GM23338 (cell line): ENCODE measurements at regions not wholly inside any gene's neighbourhood (a gene's known extent, or its start where the extent isn't known, plus 50 kb on each side); places are given as distances from the start of the nearest gene placed in this dataset.

Experiments
- ATAC-seq: fragments of 200-7000 bp; cut with Tn5 transposase; 3 replicates; pipeline ENCODE4 v1.9.1; 2020
- DNase-seq: peaks from one replicate; pipeline ENCODE4 v3.0.0-alpha.2; 2015; ENCODE audit warnings: low spot score
- H2AFZ ChIP-seq: fragments of 200-600 bp; sonication (generic); 2 replicates; pipeline ENCODE4 v1.8.0; 2016; ENCODE audit warnings: antibody characterized with exemption, mild to moderate bottlenecking, moderate library complexity
- H3F3A ChIP-seq: fragments of 200-600 bp; sonication (generic); replicated peaks from 2 replicates; pipeline ENCODE4 v1.8.0; 2017; ENCODE audit warnings: antibody characterized with exemption, mixed run types, low read depth
- H3K27ac ChIP-seq: fragments of 200-600 bp; sonication (generic); 2 replicates; pipeline ENCODE4 v1.6.1; 2016; ENCODE audit warnings: low read depth
- H3K27me3 ChIP-seq: fragments of 200-600 bp; sonication (generic); 2 replicates; pipeline ENCODE4 v1.8.0; 2016; ENCODE audit warnings: mild to moderate bottlenecking, mixed run types, moderate library complexity; ENCODE audit not compliant: insufficient read depth
- H3K36me3 ChIP-seq: fragments of 200-600 bp; sonication (generic); 2 replicates; pipeline ENCODE4 v1.8.0; 2016; ENCODE audit warnings: mild to moderate bottlenecking; ENCODE audit not compliant: insufficient read depth
- H3K4me1 ChIP-seq: fragments of 200-600 bp; sonication (generic); 2 replicates; pipeline ENCODE4 v1.8.0; 2016; ENCODE audit warnings: mild to moderate bottlenecking, moderate library complexity; ENCODE audit not compliant: insufficient read depth
- H3K4me2 ChIP-seq: fragments of 200-600 bp; sonication (generic); 2 replicates; pipeline ENCODE4 v1.7.1; 2017; ENCODE audit warnings: mixed run types
- H3K4me3 ChIP-seq: fragments of 200-600 bp; sonication (generic); 2 replicates; pipeline ENCODE4 v1.6.1; 2016; ENCODE audit warnings: mixed run types
- H3K79me2 ChIP-seq: fragments of 200-600 bp; sonication (generic); replicated peaks from 2 replicates; pipeline ENCODE4 v1.8.0; 2017; ENCODE audit warnings: mild to moderate bottlenecking; ENCODE audit not compliant: insufficient read depth
- H3K9me2 ChIP-seq: fragments of 200-600 bp; sonication (generic); 2 replicates; pipeline ENCODE4 v1.8.0; 2017; ENCODE audit not compliant: insufficient read depth
- H4K20me1 ChIP-seq: fragments of 200-600 bp; sonication (generic); replicated peaks from 2 replicates; pipeline ENCODE4 v1.8.0; 2017; ENCODE audit warnings: mild to moderate bottlenecking; ENCODE audit not compliant: insufficient read depth
- H3K27ac Mint-ChIP-seq: 2 replicates; pipeline ENCODE4 v1.8.0; 2020; ENCODE audit warnings: inconsistent platforms, mild to moderate bottlenecking, moderate library complexity, mixed read lengths
- H3K27me3 Mint-ChIP-seq: 3 replicates; pipeline ENCODE4 v1.8.0; 2022; ENCODE audit warnings: low read depth, mild to moderate bottlenecking, moderate library complexity, mixed read lengths, inconsistent platforms; ENCODE audit not compliant: insufficient read depth, poor library complexity
- H3K36me3 Mint-ChIP-seq: 3 replicates; pipeline ENCODE4 v1.8.0; 2021; ENCODE audit warnings: low read depth, mild to moderate bottlenecking, inconsistent platforms, moderate library complexity, mixed read lengths
- H3K4me1 Mint-ChIP-seq: 3 replicates; pipeline ENCODE4 v1.8.0; 2020; ENCODE audit warnings: mild to moderate bottlenecking, inconsistent platforms, mixed read lengths
- H3K4me3 Mint-ChIP-seq: 3 replicates; pipeline ENCODE4 v1.8.0; 2021; ENCODE audit warnings: moderate library complexity, mild to moderate bottlenecking, inconsistent platforms, mixed read lengths
- H3K9me3 Mint-ChIP-seq: 3 replicates; pipeline ENCODE4 v1.8.0; 2020; ENCODE audit warnings: moderate library complexity, mild to moderate bottlenecking, inconsistent platforms, mixed read lengths
- CREB1 ChIP-seq: fragments of 250-450 bp; sonication (Bioruptor Pico); IDR thresholded peaks from 2 replicates; pipeline ENCODE4 v1.5.0; 2020; ENCODE audit warnings: low read depth, mild to moderate bottlenecking, moderate library complexity
- CTCF ChIP-seq, 2 experiments: fragments of 200-600 bp in 1 of 2; sonication (generic) in 1 of 2; conservative IDR thresholded peaks; 2 replicates each; pipeline versions ENCODE4 v1.5.1 to v1.6.1; 2016 to 2017; ENCODE audit warnings: antibody characterized with exemption in 2 of 2, low read depth in 2 of 2, mild to moderate bottlenecking in 2 of 2, moderate library complexity in 1 of 2
- ETS1 ChIP-seq: IDR thresholded peaks from 2 replicates; pipeline ENCODE4 v1.6.1; 2016; ENCODE audit warnings: antibody characterized with exemption
- EZH2 ChIP-seq: fragments of 200-600 bp; sonication (generic); IDR thresholded peaks from one replicate; pipeline ENCODE4 v1.8.0; 2017; ENCODE audit warnings: antibody characterized with exemption, mild to moderate bottlenecking, low read depth; ENCODE audit not compliant: unreplicated experiment
- EZH2phosphoT487 ChIP-seq: fragments of 200-600 bp; sonication (generic); IDR thresholded peaks from one replicate; pipeline ENCODE4 v1.8.1; 2018; ENCODE audit warnings: antibody characterized with exemption; ENCODE audit not compliant: unreplicated experiment
- JUNB ChIP-seq: IDR thresholded peaks from one replicate; pipeline ENCODE4 v1.6.1; 2016; ENCODE audit warnings: antibody characterized with exemption; ENCODE audit not compliant: unreplicated experiment
- NANOG ChIP-seq: IDR thresholded peaks from 2 replicates; pipeline ENCODE4 v1.6.1; 2016; ENCODE audit warnings: antibody characterized with exemption, borderline replicate concordance
- POLR2AphosphoS5 ChIP-seq: IDR thresholded peaks from 2 replicates; pipeline ENCODE4 v1.6.1; 2016; ENCODE audit warnings: antibody characterized with exemption, low read depth
- REST ChIP-seq: IDR thresholded peaks from one replicate; pipeline ENCODE4 v1.6.1; 2018; ENCODE audit warnings: antibody characterized with exemption; ENCODE audit not compliant: unreplicated experiment
- ZNF114 ChIP-seq: fragments of 250-450 bp; sonication (Bioruptor Pico); IDR thresholded peaks from 2 replicates; pipeline ENCODE4 v1.5.0; 2020; ENCODE audit warnings: mild to moderate bottlenecking, moderate library complexity
- ZNF462 ChIP-seq: fragments of 250-450 bp; sonication (Bioruptor Pico); IDR thresholded peaks from 2 replicates; pipeline ENCODE4 v1.5.0; 2020; ENCODE audit warnings: mild to moderate bottlenecking, moderate library complexity

- TF ChIP-seq ZNF462 (CRISPR knock-in tag) = no peak
- no peak for TF ChIP-seq ZNF114 (CRISPR knock-in tag)
- no peak for TF ChIP-seq EZH2phosphoT487
- no peak for TF ChIP-seq JUNB
Observed at GRCh38 chr15:35622641-35623340, 76.8 kb upstream of the DPH6 start (continued).

GRCh38 chr15:35624881-35625280 lies 78.9 kb upstream of the DPH6 start:
- H3K27ac ChIP-seq = no peak overlapping the region
- no peak overlapping the region for H3K4me3 ChIP-seq
- H3K9me2 ChIP-seq = no peaks in the 10 kb centered on the region
- peaks cover 12% of the 10 kb centered on the region for H3K4me1 ChIP-seq
- H3K79me2 ChIP-seq = no peaks in the 10 kb centered on the region
- ATAC-seq (no peak), DNase-seq (no peak)
- H3K4me2 ChIP-seq = no peak overlapping the region
- Mint-ChIP-seq H3K4me3 (no peak overlapping the region), H3K36me3 (no peaks in the 10 kb centered on the region), H3K27ac (no peak overlapping the region), H3K4me1 (peaks cover 16% of the 10 kb centered on the region; the same call in 2 of the 3 replicates), H3K27me3 (no peaks in the 10 kb centered on the region), H3K9me3 (no peaks in the 10 kb centered on the region; the same call in 2 of the 3 replicates)
- no peaks in the 10 kb centered on the region for H3F3A ChIP-seq
- H3K27me3 ChIP-seq = no peaks in the 10 kb centered on the region
- H4K20me1 ChIP-seq = no peaks in the 10 kb centered on the region
- no peak overlapping the region for H2AFZ ChIP-seq
- H3K36me3 ChIP-seq = no peaks in the 10 kb centered on the region
- no peak for TF ChIP-seq CREB1
- TF ChIP-seq NANOG = no peak
- TF ChIP-seq REST = no peak
- TF ChIP-seq ZNF114 (CRISPR knock-in tag) = no peak
- TF ChIP-seq EZH2 = no peak
- TF ChIP-seq ETS1 = no peak
- no peak for TF ChIP-seq POLR2AphosphoS5
- no peak for TF ChIP-seq CTCF (conservative IDR thresholded peaks at IDR 0.05; ENCODE audit: low read depth in 2 of 2)
